Upper lobe of left lung (tissue), 4 donors: ENCODE measurements at regions not wholly inside any gene's neighbourhood (a gene's known extent, or its start where the extent isn't known, plus 50 kb on each side); places are given as distances from the start of the nearest gene placed in this dataset.

Source experiments
- POLR2AphosphoS5 ChIP-seq, 2 donors: sonication (generic); formaldehyde crosslinking; IDR thresholded peaks; one replicate each; pipeline ENCODE4 v1.5.1; 2017; ENCODE audit warnings: antibody characterized with exemption in 2 of 2
- TF ChIP-seq, protein P1 (sequence below), 6 experiments: fragments of 450-650 bp in 4 of 6; fragments of 200-600 bp in 2 of 6; sonication (generic) in 2 of 6; IDR thresholded peaks; one replicate each; pipeline ENCODE4 v1.5.1; 2016 to 2019; ENCODE audit warnings: antibody characterized with exemption in 6 of 6

DNA sequence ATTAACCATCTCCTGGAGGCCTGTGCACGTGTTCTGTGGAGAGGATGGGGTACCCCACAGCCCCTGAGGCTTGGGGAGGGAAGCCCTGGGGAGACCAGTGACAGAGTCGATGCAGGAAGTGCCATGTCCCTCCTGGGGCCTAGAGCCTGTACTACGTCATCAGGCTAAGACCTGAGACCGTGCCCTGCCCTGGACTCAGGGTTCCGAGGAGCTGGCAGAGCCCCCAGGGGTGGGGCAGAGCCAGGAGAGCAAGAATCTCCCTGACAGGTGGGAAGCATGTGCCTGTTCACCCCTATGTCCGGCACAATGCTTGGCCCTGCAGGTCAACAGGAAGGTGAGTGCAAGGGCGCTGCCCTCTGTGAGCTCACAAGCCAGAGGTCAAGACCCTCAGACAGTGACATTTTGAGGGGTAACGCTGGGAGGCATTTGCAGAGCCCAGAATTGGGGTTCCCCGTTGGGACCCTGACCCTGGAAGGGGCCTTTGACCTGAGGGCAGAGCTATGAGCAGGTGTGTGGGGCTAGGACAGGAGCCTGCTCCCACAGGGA, 781.6 kb downstream of the BRD1 start:
- TF ChIP-seq, protein P1, sequence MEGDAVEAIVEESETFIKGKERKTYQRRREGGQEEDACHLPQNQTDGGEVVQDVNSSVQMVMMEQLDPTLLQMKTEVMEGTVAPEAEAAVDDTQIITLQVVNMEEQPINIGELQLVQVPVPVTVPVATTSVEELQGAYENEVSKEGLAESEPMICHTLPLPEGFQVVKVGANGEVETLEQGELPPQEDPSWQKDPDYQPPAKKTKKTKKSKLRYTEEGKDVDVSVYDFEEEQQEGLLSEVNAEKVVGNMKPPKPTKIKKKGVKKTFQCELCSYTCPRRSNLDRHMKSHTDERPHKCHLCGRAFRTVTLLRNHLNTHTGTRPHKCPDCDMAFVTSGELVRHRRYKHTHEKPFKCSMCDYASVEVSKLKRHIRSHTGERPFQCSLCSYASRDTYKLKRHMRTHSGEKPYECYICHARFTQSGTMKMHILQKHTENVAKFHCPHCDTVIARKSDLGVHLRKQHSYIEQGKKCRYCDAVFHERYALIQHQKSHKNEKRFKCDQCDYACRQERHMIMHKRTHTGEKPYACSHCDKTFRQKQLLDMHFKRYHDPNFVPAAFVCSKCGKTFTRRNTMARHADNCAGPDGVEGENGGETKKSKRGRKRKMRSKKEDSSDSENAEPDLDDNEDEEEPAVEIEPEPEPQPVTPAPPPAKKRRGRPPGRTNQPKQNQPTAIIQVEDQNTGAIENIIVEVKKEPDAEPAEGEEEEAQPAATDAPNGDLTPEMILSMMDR (IDR thresholded peaks at IDR 0.05), result no peak
- TF ChIP-seq POLR2AphosphoS5 (IDR thresholded peaks at IDR 0.05), result no peak
